ENCODE measurements at regions not wholly inside any gene's neighbourhood (a gene's known extent, or its start where the extent isn't known, plus 50 kb on each side); places are given as distances from the start of the nearest gene placed in this dataset.

DNA sequence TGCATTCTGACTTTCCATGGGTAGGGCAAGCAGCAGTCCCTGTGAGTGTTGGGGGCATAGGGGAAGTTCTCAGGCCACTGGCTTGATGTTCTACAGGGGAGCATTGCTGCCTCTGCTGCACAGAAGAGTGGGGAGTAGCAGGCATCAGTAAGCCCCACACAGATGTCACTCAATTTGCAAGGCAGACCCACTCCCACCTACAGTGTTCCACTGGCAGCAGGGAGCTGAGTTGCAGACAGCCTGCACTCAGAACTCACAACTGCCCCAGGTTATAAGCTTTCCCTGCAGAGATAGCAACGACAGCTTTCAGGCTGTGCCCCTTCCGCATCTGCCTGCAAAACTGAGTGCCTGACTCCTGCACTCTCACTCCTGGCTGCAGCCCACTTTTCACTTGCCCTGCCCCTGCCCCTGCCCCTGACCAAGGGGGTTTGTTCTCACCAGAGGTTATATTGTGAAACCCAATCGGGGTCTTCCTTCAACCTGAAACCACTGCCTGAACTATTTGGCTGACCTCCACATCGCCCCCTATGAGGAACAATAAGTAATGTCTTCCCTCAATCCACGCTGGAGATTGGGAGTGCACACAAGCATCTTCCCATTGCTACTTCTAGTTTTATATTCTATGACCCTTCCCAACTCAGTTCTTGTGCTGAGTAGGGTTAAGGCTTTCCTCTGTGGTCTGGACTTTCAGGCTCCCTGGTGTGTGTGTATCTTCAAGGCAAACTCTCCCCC is 227.4 kb upstream of the CXorf51B start:
- H3K9me3 ChIP-seq (ENCODE audit: low read length) = peaks cover 73% of the 10 kb centered on the region; the same call in 1 of the 2 replicates
- intact Hi-C loops (cut with micrococcal nuclease; ENCODE audit: unreplicated experiment) (no loop called here), in situ Hi-C loops (cut with HindIII; ENCODE audit: extremely low pct_ligation_motif_present, low pct_unique_long_range_greater_than_20kb) (no loop called here)
- no peak for TF ChIP-seq SYNCRIP (IDR thresholded peaks at IDR 0.05; ENCODE audit: insufficient read depth, low read depth, low read length)
- TF ChIP-seq, protein P1, sequence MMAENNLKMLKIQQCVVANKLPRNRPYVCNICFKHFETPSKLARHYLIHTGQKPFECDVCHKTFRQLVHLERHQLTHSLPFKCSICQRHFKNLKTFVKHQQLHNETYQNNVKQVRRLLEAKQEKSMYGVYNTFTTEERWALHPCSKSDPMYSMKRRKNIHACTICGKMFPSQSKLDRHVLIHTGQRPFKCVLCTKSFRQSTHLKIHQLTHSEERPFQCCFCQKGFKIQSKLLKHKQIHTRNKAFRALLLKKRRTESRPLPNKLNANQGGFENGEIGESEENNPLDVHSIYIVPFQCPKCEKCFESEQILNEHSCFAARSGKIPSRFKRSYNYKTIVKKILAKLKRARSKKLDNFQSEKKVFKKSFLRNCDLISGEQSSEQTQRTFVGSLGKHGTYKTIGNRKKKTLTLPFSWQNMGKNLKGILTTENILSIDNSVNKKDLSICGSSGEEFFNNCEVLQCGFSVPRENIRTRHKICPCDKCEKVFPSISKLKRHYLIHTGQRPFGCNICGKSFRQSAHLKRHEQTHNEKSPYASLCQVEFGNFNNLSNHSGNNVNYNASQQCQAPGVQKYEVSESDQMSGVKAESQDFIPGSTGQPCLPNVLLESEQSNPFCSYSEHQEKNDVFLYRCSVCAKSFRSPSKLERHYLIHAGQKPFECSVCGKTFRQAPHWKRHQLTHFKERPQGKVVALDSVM (CRISPR knock-in tag; IDR thresholded peaks at IDR 0.05) = no peak
- no peak for TF ChIP-seq ZNF225 (CRISPR knock-in tag; IDR thresholded peaks at IDR 0.05)
- no peak for TF ChIP-seq FOSL1 (CRISPR knock-in tag; IDR thresholded peaks at IDR 0.05; ENCODE audit: borderline replicate concordance)
- no peak for TF ChIP-seq KLF15 (CRISPR knock-in tag; IDR thresholded peaks at IDR 0.05; ENCODE audit: borderline replicate concordance)
- TF ChIP-seq HDAC2 (CRISPR knock-in tag; IDR thresholded peaks at IDR 0.05) = no peak
- no peak for TF ChIP-seq RXRA (CRISPR knock-in tag; IDR thresholded peaks at IDR 0.05)
- TF ChIP-seq RAD21 (CRISPR knock-in tag; IDR thresholded peaks at IDR 0.05) = no peak
- no peak for TF ChIP-seq NRL (CRISPR knock-in tag; IDR thresholded peaks at IDR 0.05; ENCODE audit: borderline replicate concordance)
- TF ChIP-seq ZNF781 (CRISPR knock-in tag; IDR thresholded peaks at IDR 0.05; ENCODE audit: borderline replicate concordance, not compliant biosample characterization) = no peak
- no peak for TF ChIP-seq AHR (CRISPR knock-in tag; IDR thresholded peaks at IDR 0.05)
- no peak overlapping the region for H2AFZ ChIP-seq (ENCODE audit: low read length)
- no peak for DNase-seq (ENCODE audit: low spot score)
- H3K27ac ChIP-seq (ENCODE audit: extremely low read length, insufficient read depth, low read length) = no peak overlapping the region
- no TSS peak for BruUV-seq (replicated peaks)
- ChIA-PET POLR2A (no interaction called here), CTCF (ENCODE audit: low intra/inter-chr PET ratio, low total read pairs) (no interaction called here)
- no peaks in the 10 kb centered on the region for H3K36me3 ChIP-seq (replicated peaks in 1 of 2; ENCODE audit: control insufficient read depth in 1 of 2, insufficient read depth in 2 of 2, low read length in 2 of 2)
- no peak overlapping the region for H3K4me3 ChIP-seq (replicated peaks in 1 of 3; ENCODE audit: insufficient read depth in 1 of 3, low read depth in 2 of 3, low read length in 3 of 3)
- 0% methylated on average over 1 of the region's 5 CpGs for WGBS (ENCODE audit: low lambda C conversion rate)
- H3K4me2 ChIP-seq (ENCODE audit: low read depth, low read length) = no peak overlapping the region
- H3K9ac ChIP-seq (ENCODE audit: insufficient read depth, low read depth, low read length) = no peak overlapping the region
- ATAC-seq = no peak
- no peaks in the 10 kb centered on the region for H4K20me1 ChIP-seq (ENCODE audit: insufficient read depth, low read length)
- no peaks in the 10 kb centered on the region for H3K27me3 ChIP-seq (ENCODE audit: control insufficient read depth in 1 of 2, insufficient read depth in 2 of 2, low read length in 2 of 2)
- no peaks in the 10 kb centered on the region for H3K4me1 ChIP-seq (ENCODE audit: insufficient read depth, low read length)
- no peak for FAIRE-seq
- no peaks in the 10 kb centered on the region for H3K79me2 ChIP-seq (ENCODE audit: insufficient read depth, low read length)

Measured in HepG2 (cell line).